Muscle of back (tissue), 3 donors: ENCODE measurements at regions not wholly inside any gene's neighbourhood (a gene's known extent, or its start where the extent isn't known, plus 50 kb on each side); places are given as distances from the start of the nearest gene placed in this dataset.

ENCODE experiments used
- DNase-seq, 3 donors: peaks; one replicate each; pipeline versions ENCODE4 v3.0.0 to v3.0.0-alpha.2; 2013

DNA sequence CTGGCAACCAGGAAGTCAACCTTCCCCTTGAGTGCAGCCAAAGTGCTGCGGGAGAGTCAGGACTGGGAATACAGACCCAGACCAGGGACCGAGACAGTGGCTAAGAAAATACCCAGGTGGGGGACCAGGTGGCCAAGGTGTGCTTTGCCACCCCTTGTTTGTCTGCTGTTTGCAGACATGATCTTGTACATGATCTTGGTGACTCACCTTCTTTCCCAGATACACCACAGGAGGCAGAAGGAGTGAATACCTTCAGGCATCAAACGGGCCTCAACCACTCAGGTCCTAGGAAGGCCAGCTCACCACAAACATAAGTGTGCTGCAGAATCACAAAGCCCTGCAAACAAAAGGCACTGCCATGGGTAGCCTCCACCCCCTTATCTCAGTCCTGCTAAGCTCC, 62.0 kb downstream of the CNGA2 start:
- DNase-seq: no peak

DNA sequence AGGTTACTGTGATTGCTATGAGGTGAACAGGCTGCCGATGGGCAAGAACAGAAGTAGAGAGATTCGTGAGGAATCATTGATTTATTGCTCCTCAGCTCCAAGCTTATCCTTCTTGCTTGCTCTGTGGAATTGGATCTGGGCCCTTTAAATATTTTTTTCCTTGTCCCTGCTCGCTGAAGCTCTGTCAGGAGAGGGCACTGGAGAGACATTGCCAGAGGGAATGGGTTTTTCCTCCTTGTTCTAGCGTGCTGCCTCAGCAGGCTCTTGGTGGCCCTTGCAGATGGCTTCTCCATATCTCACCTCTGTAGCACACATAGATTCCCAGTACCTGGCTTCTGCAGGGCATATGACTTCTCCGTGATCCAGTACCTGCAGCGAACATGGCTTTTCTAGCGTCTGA, 67.4 kb downstream of the CNGA2 start:
- DNase-seq: no peak

DNA sequence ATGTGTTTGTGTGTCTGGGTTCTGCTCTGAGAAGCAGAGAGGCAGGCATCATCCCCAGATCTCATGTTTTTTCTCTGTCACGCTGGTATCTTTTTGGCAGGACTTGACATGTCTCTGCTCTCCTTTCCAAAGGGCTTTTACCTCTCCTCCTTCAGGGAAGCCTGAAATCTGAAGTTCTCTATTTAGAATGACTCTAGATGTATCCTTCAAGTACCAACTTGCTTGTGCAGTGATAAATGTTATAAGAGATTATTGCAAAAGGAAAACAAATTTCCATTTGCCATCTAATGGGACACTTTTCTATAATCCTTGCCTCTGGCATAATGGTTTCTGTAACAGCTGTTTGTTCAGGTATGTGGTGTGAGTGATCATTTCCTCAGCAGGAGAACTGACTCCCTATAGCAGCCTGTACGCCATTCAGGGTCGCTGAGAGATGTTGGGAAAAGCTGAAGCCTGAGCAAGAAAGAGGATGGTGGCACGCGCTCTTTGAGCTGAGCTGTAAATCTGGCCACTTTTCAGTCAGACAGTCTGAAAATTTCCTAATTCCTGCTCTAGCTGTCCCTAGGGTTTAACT, 72.5 kb downstream of the CNGA2 start:
- DNase-seq: no peak

DNA sequence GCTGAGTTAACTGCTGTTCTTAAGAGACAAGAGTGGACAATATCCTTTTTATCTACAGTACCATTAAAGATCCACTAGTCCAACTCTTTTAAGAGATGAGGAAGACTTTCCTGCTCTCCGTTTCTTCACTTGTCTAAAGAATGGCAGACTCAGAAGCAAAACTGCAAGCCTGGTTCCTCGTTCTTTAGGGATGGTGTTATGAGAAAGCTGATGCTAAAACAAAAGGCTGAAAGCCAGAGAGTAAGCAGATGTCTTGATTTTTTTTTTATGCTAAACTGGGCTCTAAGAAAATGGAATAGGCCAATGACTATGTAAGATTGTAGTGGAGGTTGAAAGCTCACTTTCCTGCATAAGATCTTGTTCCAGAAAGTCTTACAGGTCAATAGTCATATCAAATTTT, 78.1 kb downstream of the CNGA2 start:
- no peak for DNase-seq

DNA sequence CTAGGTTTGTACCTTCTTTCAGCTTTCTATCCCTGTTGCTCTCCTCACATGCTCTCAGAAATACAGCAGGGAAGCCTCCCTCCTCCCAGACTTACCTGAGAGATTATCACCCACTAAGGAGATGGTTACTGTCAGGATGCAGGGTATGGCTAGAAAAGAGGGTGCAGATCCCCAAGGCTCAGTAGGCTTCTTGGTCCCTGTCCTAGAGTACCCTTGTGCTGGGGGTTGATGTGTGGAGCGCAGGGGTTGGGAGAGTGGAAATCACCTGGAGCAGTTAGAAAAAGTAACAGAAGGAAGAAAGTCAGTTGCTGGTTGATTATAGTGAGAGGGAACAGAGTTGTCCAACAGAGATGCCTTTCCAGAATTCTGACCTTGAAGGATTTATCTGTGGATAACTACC, 80.2 kb downstream of the CNGA2 start:
- no peak for DNase-seq

DNA sequence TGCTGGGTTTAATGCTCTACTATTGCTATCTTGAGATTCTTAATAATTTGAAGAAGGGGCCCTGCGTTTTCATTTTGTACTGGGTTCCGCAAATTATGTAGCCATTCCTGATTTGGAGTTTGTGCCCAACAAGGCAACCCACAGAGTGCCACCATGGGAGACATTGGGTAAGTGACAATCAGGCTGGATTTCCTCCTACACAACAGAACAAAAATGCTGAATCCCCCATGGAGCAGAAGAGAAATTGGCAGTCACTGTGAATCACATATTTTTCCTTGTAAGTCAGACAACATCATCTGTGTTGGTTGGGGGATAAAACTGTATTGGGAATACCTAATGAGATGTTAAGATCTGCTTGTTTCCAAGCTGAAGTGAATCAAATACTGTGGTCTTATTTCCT, 80.9 kb downstream of the CNGA2 start:
- DNase-seq: peak; percentile 35 to 78 (median 50)

DNA sequence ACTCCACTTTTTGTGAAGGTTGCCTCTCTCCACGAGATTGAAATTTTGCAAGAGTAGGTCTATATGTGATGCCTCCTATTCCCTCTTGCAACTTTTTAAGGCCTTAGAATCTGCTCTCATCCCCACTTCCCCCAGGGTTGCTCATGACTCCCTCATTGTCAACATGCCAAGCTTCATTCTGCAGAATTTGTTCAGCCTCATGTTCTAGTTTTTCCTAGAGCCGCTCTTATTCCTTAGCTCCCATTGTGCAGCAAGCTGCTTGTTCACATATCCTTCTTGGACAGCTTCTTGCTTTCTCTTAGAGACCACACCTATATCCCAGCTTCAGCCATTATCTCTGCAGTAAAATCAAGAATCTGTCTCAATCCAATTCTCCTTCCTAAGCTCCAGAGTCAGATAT, 82.4 kb downstream of the CNGA2 start:
- peak in 2 of 3 donors; percentile 17 to 61 for DNase-seq

DNA sequence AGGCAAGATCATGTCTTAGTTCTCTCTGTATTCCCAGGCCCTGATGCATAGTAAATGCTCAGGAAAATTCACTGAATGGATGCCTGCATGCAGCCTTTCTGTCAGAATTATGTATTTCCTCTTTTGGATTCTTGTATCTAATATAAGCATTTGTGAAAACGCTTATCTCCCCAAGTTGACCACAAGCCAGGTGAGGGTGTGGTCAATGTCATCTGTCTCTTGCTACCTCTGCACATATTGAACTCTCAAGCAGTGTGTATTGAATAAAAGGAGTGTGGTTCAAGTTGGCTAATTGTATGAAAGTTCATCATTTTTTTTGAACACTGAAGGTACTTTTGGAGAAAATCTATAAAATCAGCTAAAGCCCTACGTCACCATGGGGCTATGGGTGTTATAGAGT, 84.3 kb downstream of the CNGA2 start:
- DNase-seq: no peak

DNA sequence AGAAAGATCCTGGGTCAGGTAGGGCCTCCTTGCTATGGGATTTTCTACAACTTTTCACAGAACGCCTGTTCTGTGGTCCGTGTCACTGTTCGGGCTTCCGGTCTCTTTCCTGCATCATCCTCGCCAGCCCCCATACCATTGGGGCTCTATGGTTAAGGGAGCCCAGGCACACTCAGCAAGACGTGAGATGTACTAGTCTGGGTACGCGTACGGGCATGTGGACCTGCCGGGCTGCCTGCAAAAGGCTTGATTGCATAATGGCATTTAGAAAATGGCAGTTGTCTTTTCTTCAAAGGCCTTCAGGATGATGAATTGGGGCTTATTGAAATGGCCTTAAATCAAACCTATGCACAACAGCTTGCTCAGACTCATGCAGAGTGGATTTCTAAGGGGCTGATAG, 86.7 kb downstream of the CNGA2 start:
- no peak for DNase-seq

DNA sequence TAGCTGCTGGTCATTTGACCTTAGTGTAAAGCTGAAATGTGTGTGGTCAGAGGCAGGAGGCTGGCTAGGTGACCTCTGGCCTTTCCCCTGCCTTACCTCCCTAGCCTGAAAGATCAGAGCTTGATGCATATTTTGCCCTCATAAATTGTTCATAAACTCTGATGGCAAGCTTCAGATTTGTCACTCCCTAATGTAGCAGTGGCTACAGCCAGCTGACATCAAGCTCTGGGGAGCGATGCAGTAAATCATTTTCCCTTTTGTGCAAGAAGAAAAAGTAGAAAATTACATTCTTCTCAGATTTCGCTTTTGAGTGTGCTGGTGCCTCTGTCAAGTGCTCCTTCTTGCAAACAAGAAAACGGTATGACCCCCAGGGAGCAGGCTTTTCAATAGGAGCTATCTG, 87.7 kb upstream of the MAGEA4 start:
- DNase-seq: no peak

DNA sequence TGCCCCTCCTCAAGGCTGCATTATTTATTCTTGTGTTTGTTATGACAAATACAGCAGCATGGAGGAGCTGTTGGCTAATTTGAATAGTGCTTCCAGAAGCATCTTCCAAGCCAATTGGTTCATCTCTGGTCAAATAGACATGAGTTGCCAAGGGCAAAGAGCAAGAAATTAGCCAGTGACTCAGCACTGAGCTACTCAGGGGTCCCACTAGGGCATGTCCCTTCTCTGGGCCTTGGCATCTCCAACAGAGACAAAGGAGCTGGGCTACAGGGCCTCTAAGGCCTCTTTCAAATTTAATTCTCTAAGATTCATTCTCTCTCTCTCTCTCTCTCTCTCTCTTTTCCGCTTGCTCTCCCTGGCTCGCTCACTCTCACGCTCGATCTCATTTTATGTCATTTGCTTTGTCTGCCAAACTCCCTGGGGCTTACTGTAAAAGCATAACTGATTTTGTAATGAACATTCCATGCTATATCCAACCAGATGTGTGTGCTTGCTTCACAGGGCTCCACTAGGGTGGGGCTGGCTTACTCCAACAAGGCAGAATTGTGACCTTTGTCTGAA, 86.7 kb upstream of the MAGEA4 start:
- DNase-seq: peak; percentile 50 to 84 (median 54)

DNA sequence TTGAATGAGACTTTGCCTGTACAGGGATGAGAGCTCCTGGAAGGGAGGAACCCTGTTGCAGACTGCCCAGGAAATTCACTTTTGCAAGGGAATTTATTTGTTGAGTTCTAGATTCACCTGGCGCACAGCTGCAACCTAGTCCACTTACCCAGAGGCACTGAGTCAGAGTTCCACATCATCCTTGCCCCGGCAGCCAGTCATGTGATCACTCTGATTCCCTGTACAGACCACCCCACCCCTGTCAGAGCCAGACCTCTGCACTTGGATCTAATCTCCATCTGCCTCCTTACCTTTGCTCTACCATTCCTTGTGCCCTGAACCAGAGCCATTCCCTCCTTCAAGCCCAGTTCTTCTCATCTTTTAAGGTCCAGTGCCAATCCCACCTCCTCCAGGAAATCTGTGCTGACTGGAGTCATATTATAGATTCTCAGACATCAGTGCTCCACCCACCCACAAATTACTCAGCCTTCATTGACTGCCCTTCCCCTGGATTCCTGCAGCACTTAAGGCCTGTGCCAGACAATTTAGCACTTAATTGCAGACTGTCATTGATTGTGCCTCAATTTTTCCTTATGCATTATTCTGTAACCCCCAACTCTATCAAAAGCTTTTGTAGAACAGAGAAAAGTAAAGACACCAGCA, 84.1 kb upstream of the MAGEA4 start:
- DNase-seq: no peak

DNA sequence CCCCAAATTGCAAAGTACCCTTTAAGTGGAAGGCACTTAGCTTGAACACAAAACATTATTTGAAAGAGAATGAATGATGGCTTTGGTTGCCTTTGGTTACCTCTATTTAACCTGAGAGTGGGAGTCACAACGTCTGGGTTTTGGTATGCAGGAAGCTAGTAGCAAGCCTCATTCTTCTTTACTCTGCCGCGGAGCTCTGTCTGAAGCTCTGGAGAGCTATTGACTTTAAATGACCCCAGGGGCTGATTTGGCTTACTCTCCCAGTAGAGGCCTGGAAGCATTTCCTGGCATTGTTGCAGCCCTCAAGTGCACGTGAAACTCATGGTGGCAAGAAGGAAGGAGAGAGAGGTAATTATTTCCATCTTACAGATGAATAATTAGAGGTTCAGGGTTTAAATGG, 81.8 kb upstream of the MAGEA4 start:
- DNase-seq: no peak

DNA sequence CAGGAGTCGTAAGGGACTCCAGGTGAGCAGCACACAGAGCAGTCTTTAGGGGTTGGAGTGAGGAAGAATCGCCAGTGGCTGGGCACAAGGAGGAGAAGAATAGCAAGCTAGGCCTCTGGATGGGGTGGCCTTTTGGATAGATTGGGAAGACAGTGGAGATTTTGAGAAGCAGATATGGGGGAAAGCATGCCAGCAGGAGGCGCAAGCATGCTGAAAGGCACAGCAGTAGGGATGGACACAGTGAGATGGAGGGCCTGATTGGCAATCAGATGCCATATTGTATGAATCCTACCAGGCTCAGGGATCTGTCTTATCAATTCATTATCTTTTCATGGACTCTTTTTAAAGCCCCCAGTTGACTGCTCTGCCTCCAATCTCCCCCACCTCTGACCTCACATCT, 60.4 kb upstream of the MAGEA4 start:
- no peak for DNase-seq

DNA sequence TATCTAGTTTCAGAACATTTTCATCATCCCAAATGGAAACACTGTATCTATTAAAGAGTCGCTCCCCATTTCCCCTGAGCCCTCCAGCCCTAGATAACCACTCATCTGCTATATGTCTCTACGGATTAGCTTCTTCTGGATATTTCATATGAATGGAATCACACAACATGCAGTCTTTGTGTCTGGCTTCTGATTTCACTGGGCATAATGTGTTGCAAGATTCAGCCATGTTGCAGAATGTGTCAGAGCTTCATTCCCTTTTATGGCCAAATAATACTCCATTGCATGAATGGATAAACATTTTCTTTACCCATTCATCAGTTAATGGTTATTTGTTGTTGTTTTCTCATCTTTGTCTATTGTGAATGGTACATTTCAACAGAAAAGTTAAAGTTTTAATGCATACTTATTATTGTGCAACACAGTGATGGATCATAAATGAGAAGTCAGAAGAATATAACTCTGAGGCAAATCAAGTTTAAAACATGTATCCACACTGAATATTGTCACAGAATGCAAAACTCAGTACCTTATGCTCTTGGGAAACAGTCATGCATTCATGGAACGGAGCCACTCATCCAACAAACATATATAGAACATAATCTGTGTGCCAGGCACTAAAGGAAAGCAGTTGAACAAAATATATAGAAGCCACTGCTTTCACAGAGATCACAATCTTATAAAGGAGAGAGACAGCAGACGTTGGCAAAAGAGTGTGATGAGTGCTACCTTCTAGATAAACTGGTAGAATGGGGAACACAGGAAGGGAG, 57.8 kb upstream of the MAGEA4 start:
- no peak for DNase-seq

DNA sequence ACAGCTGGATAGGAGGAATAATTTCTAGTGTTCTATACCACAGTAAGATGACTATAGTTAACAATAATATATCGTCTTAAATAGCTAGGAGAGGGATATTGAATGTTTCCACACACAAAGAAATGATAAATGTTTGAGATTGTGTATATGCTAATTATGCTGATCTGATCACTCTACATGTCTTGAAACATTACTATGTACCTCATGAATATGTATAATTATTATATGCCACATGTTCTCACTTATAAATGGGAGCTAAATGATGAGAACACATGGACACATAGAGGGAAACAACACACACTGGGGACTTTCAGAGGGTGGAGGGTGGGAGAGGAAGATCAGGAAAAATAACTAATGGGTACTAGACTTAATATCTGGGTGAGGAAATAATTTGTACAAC, 53.2 kb upstream of the MAGEA4 start:
- no peak for DNase-seq

DNA sequence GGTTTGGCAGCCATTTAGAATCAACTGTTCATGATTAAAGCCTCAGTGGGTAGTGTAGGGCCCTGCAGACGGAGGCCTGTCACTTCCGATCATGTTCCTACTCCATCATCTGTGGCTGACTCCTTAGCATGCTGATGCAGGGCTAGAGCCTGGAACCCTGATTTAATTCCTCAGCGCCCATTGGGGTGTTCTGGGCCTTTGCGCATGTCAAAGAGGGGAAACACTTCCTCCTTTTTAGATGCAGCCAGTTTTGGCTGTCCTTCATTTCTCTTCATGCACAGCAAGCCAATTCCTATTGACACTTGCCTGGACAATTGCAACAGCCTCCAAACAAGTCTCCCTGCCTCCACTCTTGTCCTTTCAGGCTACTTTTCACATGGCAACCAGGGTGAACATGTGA, 51.9 kb upstream of the MAGEA4 start:
- DNase-seq: no peak
